ENCODE measurements at regions not wholly inside any gene's neighbourhood (a gene's known extent, or its start where the extent isn't known, plus 50 kb on each side); places are given as distances from the start of the nearest gene placed in this dataset.

- DNase-seq: no peak
These were observed 102.0 kb downstream of the RMI2 start for GRCh38 chr16:11447272-11447671.

DNA sequence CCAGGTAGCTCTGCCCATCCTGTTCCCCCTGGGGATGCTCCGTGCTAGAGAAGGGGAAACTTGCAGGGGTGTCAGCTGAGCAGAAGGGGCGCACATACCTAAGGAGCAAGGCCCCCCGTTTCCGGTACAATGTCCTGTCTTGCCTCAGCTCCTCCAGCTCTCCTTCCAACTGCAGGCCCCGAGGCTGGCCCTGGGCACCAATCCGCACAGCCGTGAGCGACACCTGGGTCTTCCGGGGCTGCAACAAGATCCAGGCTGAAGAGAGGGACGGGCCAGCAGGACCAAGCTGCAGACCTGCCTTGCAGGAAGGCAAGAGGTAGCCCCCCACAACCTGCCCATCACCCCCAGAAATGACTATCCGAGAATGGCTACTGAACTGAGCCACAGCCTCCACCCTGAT is 102.6 kb downstream of the RMI2 start:
- no peak for DNase-seq

DNA sequence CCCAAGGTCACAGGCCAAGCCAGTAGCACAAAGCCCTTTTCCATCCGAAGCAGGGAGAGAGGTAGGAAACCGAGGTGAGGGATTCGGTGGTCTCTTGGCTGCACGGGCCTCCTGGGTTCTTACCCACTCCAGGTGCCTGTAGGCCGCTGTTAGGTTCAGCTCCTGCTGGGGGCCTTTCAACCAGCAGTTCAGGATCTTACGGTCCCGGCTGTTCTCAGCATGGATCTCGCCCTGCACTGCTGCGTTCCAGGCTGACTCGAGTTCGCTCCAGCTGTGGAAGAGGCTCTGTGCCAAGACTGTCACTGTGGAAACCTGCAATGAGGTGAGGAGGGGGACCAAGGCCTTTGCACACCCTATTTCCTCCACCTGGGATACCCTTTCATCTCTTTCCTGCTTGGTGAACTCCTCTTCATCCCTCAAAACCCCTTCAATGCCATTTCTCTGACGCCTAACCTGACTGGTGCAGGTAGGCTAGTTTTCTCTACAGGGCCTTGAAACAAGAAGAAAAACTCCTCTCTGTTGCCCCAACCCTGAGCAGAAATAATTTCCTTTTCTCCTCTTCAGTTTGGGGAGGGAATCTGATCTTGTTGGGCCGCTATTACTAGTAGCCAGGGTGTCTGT is 103.6 kb downstream of the RMI2 start:
- DNase-seq: no peak

- no peak for DNase-seq
These were observed 104.5 kb downstream of the RMI2 start for GRCh38 chr16:11449716-11450115.

DNA sequence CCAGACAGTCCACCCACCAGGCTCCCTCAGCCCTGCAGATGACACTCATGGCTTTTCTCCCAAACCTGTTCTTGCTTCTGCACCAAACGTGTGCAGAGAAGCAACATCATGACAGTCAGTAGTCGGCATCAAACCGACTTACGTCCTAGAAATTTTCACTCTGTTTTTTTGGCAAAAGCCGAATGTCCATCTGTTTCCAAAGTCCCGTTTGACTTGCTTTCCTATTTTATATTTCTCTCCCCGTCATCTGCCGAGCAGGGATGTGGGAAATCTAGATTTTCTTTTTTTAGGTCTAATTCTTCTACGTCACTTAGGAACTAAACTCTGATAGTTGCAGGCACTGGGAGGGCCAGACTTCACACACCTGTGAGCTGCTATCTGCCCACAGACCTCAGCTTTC is 104.9 kb downstream of the RMI2 start:
- DNase-seq: no peak

- no peak for DNase-seq
These were observed 107.0 kb downstream of the RMI2 start for GRCh38 chr16:11452298-11452697.

DNA sequence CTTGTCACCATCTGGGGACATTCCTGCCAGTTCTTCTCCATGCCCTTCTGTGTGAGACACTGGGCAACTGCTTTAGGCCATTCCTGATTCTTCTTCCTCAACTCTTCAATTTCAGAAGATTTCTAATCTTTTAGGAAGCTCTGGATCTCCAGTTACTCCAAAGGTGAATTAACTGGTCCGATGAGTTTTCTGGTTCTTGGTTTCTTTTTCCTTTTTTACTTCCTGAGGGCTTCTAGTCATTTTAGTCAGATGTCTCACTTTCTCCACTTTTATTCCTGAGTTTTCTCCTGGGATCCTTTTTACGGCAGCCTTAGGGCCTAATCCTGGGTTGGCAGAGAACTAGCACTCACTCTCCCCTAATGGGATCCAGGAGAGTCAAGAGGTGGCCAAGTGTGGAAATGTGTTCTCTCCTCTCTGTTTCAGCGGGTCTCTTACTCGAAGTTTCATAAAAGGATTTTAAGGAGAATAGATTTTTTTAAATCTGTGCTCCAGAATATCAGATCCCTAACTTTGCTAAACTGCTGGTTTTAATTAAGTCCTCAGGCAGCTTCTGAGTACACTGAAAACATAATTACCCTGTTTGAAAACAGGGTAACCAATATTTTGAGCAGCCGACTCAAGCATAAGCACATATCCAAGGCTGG is 107.6 kb downstream of the RMI2 start:
- no peak for DNase-seq

- DNase-seq: no peak
These were observed 111.5 kb downstream of the RMI2 start for GRCh38 chr16:11456741-11457140.

- no peak for DNase-seq
These were observed 114.5 kb downstream of the RMI2 start for GRCh38 chr16:11459722-11460121.

- DNase-seq: no peak
These were observed 115.7 kb downstream of the RMI2 start for GRCh38 chr16:11460820-11461594.

DNA sequence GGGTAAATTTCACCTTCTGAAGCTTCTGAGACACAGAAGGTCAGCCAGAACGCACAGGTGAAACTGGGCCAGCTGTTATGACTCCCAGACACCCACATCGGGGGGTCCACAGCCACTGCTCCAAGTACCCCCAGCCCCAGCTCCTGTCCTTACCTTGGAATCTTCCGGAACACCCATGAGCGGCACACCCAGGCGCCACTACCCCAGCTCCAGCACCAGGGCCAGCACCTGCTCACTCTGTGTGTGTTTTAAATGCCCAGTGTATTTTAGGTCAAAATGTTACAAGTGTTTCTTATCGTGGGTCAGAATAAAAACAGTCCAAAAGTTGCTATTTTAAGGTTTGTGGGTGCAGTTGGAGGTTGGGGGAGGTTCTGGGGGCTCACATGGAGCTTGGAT is 116.3 kb downstream of the RMI2 start:
- no peak for DNase-seq

- DNase-seq: no peak
These were observed 116.8 kb downstream of the RMI2 start for GRCh38 chr16:11462036-11462435.

DNA sequence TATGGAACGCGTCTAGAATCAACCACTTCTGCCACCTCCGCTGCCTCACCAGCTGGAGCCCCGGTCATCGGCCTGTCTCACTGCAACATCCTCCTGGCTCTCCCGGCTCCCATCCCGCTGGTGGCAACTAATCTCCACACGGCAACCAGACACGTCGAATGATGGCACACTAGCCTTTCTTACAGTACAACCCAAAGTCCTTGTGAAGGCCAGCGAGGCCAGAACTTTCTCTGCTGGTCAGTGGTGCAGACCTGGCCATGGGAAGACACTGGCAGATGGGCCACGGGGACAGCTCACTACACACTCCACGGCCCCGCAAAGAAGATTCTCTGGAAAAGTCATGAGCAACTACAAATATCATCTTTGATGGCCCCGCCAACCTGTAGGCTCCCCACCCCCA is 117.6 kb downstream of the RMI2 start:
- DNase-seq: no peak

DNA sequence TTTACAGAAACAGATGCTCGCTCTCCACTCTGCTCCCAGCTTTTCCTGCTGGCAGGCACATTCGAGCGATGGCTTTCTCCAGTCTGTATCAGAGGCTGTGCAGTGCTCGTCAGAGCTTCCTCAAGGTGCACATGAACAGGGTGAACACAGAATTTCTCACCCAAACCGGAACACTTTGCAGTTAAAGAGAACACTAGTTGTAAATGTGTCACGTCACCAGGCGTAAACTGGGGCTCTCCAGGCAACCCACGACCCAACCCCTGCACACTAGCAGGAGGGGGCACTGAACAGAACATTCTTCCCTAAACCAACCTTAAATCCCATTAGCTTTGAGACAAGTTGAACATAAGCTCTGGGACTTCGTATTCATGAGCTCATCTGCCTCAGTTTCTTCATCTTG is 119.0 kb downstream of the RMI2 start:
- DNase-seq: no peak

GRCh38 chr16:11465675-11466074 is 120.4 kb downstream of the RMI2 start:
- no peak for DNase-seq

- DNase-seq: no peak
These were observed 115.9 kb downstream of the LITAF start for GRCh38 chr16:11470676-11471415.

DNA sequence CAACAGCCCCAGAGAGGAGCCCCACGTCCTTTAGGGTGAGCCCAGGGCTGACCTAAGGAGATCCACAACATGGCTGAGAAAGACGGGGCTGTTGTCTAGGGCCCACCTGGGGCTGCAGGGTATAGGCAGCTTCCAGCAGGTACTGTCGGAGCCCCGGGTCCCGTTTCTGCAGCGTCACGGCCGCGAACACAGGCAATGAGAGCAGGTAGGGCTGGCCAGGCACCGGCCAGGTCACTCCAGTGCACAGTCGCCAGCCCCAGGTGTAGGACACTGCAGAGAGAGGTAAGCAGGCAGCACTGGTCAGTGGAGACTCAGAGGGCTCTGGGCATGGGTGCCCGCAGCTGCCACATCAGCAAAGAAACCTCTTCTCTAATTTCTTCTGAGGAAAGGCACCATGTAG is 115.2 kb downstream of the LITAF start:
- DNase-seq: no peak

DNA sequence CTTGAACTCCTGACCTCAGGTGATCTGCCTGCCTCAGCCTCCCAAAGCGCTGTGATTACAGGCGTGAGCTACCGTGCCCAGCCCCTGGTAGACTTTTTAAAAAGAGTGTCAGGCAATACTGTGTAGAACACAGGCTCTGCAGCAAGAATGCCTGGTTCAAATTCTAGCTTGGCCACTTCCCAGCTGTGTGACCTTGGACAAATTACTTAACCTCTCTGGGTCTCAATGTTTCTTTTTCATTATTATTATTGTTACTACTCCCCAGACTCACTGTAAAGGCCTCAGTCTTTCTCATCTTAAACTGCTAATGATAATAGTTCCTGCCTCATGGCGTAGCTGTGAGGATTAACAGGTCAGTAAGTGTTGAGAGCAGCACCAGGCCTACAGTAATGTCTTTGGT is 114.3 kb downstream of the LITAF start:
- no peak for DNase-seq

GRCh38 chr16:11472851-11473250 is 113.9 kb downstream of the LITAF start:
- no peak for DNase-seq

DNA sequence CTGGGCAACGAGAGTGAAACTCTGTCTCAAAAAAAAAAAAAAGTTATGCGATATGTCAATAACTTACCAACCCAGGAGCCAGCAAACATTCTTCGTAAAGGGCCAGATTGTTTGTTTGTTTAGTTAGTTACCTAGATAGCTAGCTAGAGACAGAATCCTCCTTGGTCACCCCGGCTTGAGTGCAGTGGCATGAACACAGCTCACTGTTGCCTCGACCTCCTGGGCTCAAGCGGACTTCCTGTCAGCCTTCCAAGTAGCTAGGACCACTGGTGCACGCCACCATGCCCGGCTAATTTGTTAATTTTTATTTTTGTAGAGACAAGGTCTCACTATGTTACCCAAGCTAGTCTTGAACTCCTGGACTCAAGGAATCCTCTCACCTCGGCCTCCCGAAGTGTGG is 113.0 kb downstream of the LITAF start:
- no peak for DNase-seq

- no peak for DNase-seq
These were observed 112.0 kb downstream of the LITAF start for GRCh38 chr16:11474617-11475291.

GRCh38 chr16:11475896-11476630 is 110.7 kb downstream of the LITAF start:
- no peak for DNase-seq
